ENCODE measurements at regions not wholly inside any gene's neighbourhood (a gene's known extent, or its start where the extent isn't known, plus 50 kb on each side); places are given as distances from the start of the nearest gene placed in this dataset.
"Not testable (repeated sequence)": the region's sequence is repeated elsewhere in the genome, so short reads cannot be mapped to it uniquely, and the experiment has no call there.

- not testable (repeated sequence) for DNase-seq
Measured at GRCh38 chr6:26720663-26721218, 61.2 kb upstream of the ZNF322 start.

- not testable (repeated sequence) for DNase-seq
Measured at GRCh38 chr6:26730019-26730766, 70.6 kb upstream of the ZNF322 start.

- DNase-seq: not testable (repeated sequence)
Measured at GRCh38 chr6:26734776-26735472, 75.4 kb upstream of the ZNF322 start.

- DNase-seq: no peak
Measured at GRCh38 chr6:26739811-26740210, 80.3 kb upstream of the ZNF322 start.

- no peak for DNase-seq
Measured at GRCh38 chr6:26743157-26743821, 83.7 kb upstream of the ZNF322 start.

- no peak for DNase-seq
Measured at GRCh38 chr6:26743941-26744699, 84.6 kb upstream of the ZNF322 start.

- DNase-seq: not testable (repeated sequence)
Measured at GRCh38 chr6:26744837-26745282, 85.3 kb upstream of the ZNF322 start.

GRCh38 chr6:26745964-26746363, 86.4 kb upstream of the ZNF322 start:
- DNase-seq: not testable (repeated sequence)

- not testable (repeated sequence) for DNase-seq
Measured at GRCh38 chr6:26749126-26749758, 89.7 kb upstream of the ZNF322 start.

GRCh38 chr6:26749759-26750126, 90.2 kb upstream of the ZNF322 start:
- not testable (repeated sequence) for DNase-seq

GRCh38 chr6:26754212-26754611, 94.7 kb upstream of the ZNF322 start:
- no peak for DNase-seq

GRCh38 chr6:26754801-26755200, 95.3 kb upstream of the ZNF322 start:
- not testable (repeated sequence) for DNase-seq

GRCh38 chr6:26756067-26756805, 96.7 kb upstream of the ZNF322 start:
- DNase-seq: not testable (repeated sequence)

- not testable (repeated sequence) for DNase-seq
Measured at GRCh38 chr6:26766203-26766902, 106.8 kb upstream of the ZNF322 start.

GRCh38 chr6:26770941-26771666, 111.6 kb upstream of the ZNF322 start:
- DNase-seq: not testable (repeated sequence)

GRCh38 chr6:26773414-26773813, 113.9 kb upstream of the ZNF322 start:
- DNase-seq: not testable (repeated sequence)

- DNase-seq: not testable (repeated sequence)
Measured at GRCh38 chr6:26780563-26780962, 121.0 kb upstream of the ZNF322 start.

GRCh38 chr6:26795474-26796307, 136.1 kb upstream of the ZNF322 start:
- not testable (repeated sequence) for DNase-seq
